A204.1 (cell line): ENCODE measurements at regions not wholly inside any gene's neighbourhood (a gene's known extent, or its start where the extent isn't known, plus 50 kb on each side); places are given as distances from the start of the nearest gene placed in this dataset.
"Not testable (repeated sequence)": the region's sequence is repeated elsewhere in the genome, so short reads cannot be mapped to it uniquely, and the experiment has no call there.

ENCODE experiments used
- FAIRE-seq: peaks from 2 replicates; lab custom pipeline; 2012; peaks lifted over from hg19 to GRCh38; lab: Jason Lieb, UNC

- no peak for FAIRE-seq
Measured at GRCh38 chr13:65679240-65679639, 1550.9 kb downstream of the PCDH9 start.

- no peak for FAIRE-seq
Measured at GRCh38 chr13:65677906-65678305, 1552.2 kb downstream of the PCDH9 start.

GRCh38 chr13:65675383-65675782 is 1554.8 kb downstream of the PCDH9 start:
- FAIRE-seq: not testable (repeated sequence)

- no peak for FAIRE-seq
Measured at GRCh38 chr13:65670014-65670625, 1560.0 kb downstream of the PCDH9 start.

DNA sequence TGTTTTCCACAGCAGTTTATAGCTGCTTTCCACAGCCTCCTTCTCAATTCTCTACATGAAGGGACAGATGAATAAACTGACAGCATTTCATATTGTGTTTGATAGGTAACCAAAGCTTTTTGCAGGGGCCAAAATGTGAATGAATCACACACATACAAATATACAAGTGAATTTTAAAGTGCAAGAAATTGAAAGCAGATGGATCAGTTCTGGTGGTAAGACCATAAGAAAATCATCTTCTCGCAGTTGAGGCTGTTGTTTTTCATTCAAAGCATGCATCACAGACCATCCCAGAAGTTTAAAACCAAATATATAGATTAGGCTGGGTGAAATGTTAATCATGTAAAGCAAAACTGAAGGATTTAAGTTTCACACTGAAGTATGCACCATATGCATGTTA is 1569.4 kb downstream of the PCDH9 start:
- FAIRE-seq: no peak

GRCh38 chr13:65656740-65657329 is 1573.3 kb downstream of the PCDH9 start:
- peak; percentile 94 for FAIRE-seq

- no peak for FAIRE-seq
Measured at GRCh38 chr13:65653613-65654012, 1576.5 kb downstream of the PCDH9 start.

- FAIRE-seq: no peak
Measured at GRCh38 chr13:65650321-65650720, 1579.8 kb downstream of the PCDH9 start.

DNA sequence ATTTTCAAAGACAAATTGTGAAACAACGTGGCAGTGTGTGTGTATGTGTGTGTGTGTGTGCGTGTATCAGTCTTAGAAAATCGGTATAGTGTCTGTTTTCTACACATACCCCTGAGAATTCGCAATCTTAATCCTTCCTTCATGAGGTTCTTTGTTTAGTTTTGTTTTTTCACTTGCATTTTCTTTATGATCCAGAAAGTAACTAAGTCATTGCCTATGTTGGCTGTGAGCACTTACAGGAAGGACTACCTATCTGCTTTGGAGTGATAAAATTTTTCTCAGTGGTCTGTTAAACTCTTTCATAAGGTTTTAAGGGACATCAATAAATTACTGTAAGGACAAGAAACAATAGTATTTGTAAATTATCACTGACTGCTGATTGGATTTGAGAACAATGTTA is 1587.1 kb downstream of the PCDH9 start:
- no peak for FAIRE-seq

DNA sequence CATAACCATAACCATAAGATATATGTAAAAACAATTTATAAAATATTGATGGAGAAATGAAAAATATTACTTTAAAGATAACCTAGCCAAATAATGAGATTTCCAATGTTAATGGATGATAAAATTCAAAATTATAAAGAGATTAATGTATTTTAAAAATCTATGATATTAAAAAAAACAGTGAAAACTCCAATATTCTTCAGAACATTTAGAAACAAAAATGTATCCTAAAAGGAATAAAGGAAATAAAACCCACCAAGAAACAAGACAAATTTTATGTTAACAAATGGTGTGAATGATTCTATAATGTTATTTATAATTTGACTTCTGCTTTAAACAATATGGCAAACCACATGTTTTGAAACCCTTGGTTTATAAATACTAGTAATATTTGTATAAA is 1587.8 kb downstream of the PCDH9 start:
- peak; percentile 81 for FAIRE-seq

DNA sequence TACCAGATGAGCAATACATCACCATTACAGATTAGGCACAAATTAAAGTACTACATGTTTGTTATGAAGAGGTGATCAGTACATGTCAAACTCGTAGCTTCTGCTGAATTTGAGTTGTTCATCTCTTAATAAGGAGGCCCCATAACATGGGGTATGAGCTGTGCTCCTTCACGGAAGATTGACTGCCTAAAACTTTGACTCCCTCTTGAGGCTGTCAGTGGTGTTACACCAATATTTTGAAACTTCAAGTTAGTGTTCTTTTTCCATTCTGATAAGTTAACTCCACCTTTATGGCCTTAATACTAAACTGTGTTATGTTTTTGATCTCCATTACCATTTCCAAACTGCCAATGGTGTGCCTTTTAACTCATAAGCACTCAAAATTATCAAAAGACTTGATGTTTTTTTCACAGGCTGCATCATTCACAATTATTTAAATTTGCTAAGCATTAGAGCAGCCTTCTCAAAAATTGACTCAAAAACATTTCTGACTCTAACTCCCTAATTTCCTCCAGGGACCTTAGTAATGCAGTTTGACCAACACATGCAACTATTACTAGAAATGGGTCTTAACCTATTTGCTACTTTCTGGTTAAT is 1591.5 kb downstream of the PCDH9 start:
- FAIRE-seq: peak; percentile 14

- FAIRE-seq: no peak
Measured at GRCh38 chr13:65633806-65634205, 1596.3 kb downstream of the PCDH9 start.

- no peak for FAIRE-seq
Measured at GRCh38 chr13:65631078-65631477, 1599.1 kb downstream of the PCDH9 start.

DNA sequence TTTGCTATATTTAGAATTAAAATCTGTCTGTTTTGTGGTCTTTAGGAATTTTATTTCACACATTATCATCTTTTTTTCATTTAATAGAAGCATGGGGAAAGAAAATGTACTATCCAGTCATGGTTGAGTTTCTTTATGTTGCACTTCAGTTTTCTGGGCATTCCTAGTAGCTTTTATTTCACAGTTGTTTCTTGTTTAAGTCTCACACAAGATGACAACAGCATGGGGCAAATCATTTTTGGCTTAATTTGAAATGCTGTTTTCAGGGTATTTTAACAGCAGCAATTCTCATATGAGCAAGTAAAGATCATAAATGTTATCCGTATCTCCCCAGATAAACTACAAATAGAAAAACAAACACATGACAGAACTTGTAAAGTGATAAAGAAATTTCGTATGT is 1600.2 kb downstream of the PCDH9 start:
- no peak for FAIRE-seq

DNA sequence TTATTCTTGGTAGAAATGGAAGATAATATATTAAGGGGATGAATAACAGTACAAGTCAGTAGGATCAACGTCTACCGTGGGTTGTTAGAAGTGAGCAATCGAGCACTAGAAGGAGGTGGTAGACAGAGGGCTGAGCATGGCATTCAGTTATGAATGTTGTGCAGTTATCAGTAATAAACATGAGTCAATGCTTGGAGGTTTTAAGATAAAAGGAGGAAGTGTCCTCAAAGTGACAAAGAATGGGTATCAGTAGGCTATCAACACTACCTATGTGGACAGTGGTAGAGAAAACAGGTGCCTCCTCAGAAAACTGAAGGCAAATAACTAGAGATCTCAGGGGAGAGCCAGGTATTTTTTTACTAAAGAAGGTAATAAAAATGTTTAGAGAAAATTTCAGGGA is 1607.0 kb downstream of the PCDH9 start:
- FAIRE-seq: no peak

GRCh38 chr13:65615506-65615905 is 1614.6 kb downstream of the PCDH9 start:
- FAIRE-seq: no peak

DNA sequence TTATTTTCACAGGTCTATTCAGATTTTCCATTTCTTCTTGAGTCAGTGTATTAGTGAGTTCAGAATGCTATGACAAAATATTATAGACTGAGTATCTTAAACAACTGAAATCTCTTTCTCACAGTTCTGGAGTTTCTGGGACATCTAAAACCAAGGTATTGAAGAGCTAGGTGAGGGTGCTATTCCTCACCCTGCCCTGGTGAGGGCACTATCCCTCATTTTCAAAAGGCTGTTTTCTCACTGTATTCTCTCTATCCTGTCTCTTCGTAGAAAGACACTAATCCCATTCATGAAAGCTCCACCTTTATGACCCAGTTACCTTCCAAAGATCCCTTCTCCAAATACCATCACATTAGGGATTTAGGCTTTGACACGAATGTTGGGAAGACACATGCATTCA is 1617.1 kb downstream of the PCDH9 start:
- FAIRE-seq: no peak

DNA sequence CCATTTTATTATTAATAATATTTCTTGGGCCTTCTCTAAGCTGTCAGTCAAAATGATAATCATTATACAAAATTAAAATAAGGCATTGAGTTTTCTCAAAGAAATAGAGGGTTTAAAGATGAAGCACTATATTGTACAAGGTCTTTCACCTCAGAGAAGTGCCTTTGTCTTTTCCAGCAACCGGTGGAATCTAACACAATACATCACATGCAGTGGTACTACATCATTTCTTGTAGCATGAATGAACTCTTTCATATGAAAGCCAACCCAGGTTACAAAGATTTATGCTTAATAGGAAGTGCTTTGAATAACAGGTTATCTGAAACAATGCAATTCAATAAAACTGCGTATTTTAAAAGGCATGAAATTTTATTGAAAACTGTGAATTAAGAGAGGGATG is 1620.8 kb downstream of the PCDH9 start:
- FAIRE-seq: no peak

GRCh38 chr13:65606622-65607021 is 1623.5 kb downstream of the PCDH9 start:
- no peak for FAIRE-seq

- no peak for FAIRE-seq
Measured at GRCh38 chr13:65605396-65605795, 1624.7 kb downstream of the PCDH9 start.

GRCh38 chr13:65603160-65603559 is 1627.0 kb downstream of the PCDH9 start:
- FAIRE-seq: no peak

- no peak for FAIRE-seq
Measured at GRCh38 chr13:65601855-65602254, 1628.3 kb downstream of the PCDH9 start.

DNA sequence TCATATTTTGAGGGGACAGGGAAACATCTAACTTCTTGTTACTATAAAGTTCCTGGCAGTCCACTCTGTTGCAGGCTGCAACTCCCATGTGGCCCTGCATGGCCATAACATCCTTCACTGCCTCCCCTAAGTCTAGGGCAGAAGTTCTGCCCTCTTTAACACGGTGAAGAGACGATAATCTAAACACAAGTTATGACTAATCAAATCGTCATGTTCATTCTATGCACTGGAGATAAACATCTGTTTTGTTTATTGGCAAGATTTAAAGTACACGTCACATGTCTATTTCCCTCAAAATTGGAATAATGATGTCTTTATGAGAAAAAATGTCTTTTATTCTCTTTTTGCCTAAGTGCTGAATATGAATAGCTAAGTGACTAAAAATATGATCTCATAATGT is 1629.4 kb downstream of the PCDH9 start:
- FAIRE-seq: no peak
